ENCODE measurements at regions not wholly inside any gene's neighbourhood (a gene's known extent, or its start where the extent isn't known, plus 50 kb on each side); places are given as distances from the start of the nearest gene placed in this dataset.

GRCh38 chr3:104126463-104126862 lies 1240.2 kb upstream of the ALCAM start:
- no peak for TF ChIP-seq CTCF (IDR thresholded peaks at IDR 0.05; ENCODE audit: extremely low read depth, missing control alignments)

GRCh38 chr3:104126864-104127553 lies 1239.7 kb upstream of the ALCAM start:
- no peak for TF ChIP-seq CTCF (IDR thresholded peaks at IDR 0.05; ENCODE audit: extremely low read depth, missing control alignments)
- no peak for DNase-seq (ENCODE audit: low spot score)

More at GRCh38 chr3:104126463-104126862, 1240.2 kb upstream of the ALCAM start:
- DNase-seq (ENCODE audit: low spot score): no peak

GRCh38 chr3:104127830-104128229 lies 1238.9 kb upstream of the ALCAM start:
- DNase-seq (ENCODE audit: low spot score): no peak
- no peak for TF ChIP-seq CTCF (IDR thresholded peaks at IDR 0.05; ENCODE audit: extremely low read depth, missing control alignments)

- no peak for TF ChIP-seq CTCF (IDR thresholded peaks at IDR 0.05; ENCODE audit: extremely low read depth, missing control alignments)
Measured at GRCh38 chr3:104132566-104133403, 1233.9 kb upstream of the ALCAM start.

GRCh38 chr3:104133630-104134029 lies 1233.1 kb upstream of the ALCAM start:
- DNase-seq (ENCODE audit: low spot score): no peak
- no peak for TF ChIP-seq CTCF (IDR thresholded peaks at IDR 0.05; ENCODE audit: extremely low read depth, missing control alignments)

More at GRCh38 chr3:104132566-104133403, 1233.9 kb upstream of the ALCAM start:
- no peak for DNase-seq (ENCODE audit: low spot score)

- DNase-seq (ENCODE audit: low spot score): no peak
- no peak for TF ChIP-seq CTCF (IDR thresholded peaks at IDR 0.05; ENCODE audit: extremely low read depth, missing control alignments)
Measured at GRCh38 chr3:104137116-104137515, 1229.6 kb upstream of the ALCAM start.

- DNase-seq (ENCODE audit: low spot score): no peak
- TF ChIP-seq CTCF (IDR thresholded peaks at IDR 0.05; ENCODE audit: extremely low read depth, missing control alignments): no peak
Measured at GRCh38 chr3:104145164-104145563, 1221.5 kb upstream of the ALCAM start.

Measured in GM20000 (cell line).